Neural cell (in vitro differentiated cells): ENCODE measurements at regions not wholly inside any gene's neighbourhood (a gene's known extent, or its start where the extent isn't known, plus 50 kb on each side); places are given as distances from the start of the nearest gene placed in this dataset.

Source experiments
- H2AFZ ChIP-seq: fragments of 200-600, 300-800 bp; sonication (generic), shearing (Covaris generic); 2 replicates; pipeline ENCODE4 v1.6.0; 2014; ENCODE audit warnings: low read depth, mild to moderate bottlenecking, antibody characterized with exemption, low read length, moderate library complexity
- H3F3A ChIP-seq: fragments of 200-600 bp; shearing (Covaris generic); 2 replicates; pipeline ENCODE4 v1.6.1; 2016; ENCODE audit warnings: mild to moderate bottlenecking, moderate library complexity, mixed read lengths, antibody characterized with exemption, low read length; ENCODE audit not compliant: insufficient read depth, poor library complexity, severe bottlenecking
- H3K27ac ChIP-seq: fragments of 200-600, 300-800 bp; sonication (generic), shearing (Covaris generic); 2 replicates; pipeline ENCODE4 v1.5.1; 2014; ENCODE audit warnings: mild to moderate bottlenecking, low read length, moderate library complexity
- H3K27me3 ChIP-seq: fragments of 300-800, 200-600 bp; sonication (generic), shearing (Covaris generic); 2 replicates; pipeline ENCODE4 v1.6.0; 2014; ENCODE audit warnings: mild to moderate bottlenecking, low read depth, low read length, moderate library complexity; ENCODE audit not compliant: insufficient read depth
- H3K36me3 ChIP-seq: fragments of 300-800, 200-600 bp; sonication (generic), shearing (Covaris generic); 2 replicates; pipeline ENCODE4 v1.5.1; 2014; ENCODE audit warnings: mild to moderate bottlenecking, antibody characterized with exemption, low read length, moderate library complexity; ENCODE audit not compliant: insufficient read depth
- H3K4me2 ChIP-seq: fragments of 300-800, 200-600 bp; sonication (generic), shearing (Covaris generic); 2 replicates; pipeline ENCODE4 v1.6.0; 2014; ENCODE audit warnings: mild to moderate bottlenecking, low read length
- H3K4me3 ChIP-seq: fragments of 300-800, 200-600 bp; sonication (generic), shearing (Covaris generic); 2 replicates; pipeline ENCODE4 v1.5.1; 2014; ENCODE audit warnings: mild to moderate bottlenecking, low read length, moderate library complexity
- H3K79me2 ChIP-seq: fragments of 200-600 bp; shearing (Covaris generic); replicated peaks from 2 replicates; pipeline ENCODE4 v1.6.0; 2014; ENCODE audit warnings: mild to moderate bottlenecking, low read length, moderate library complexity; ENCODE audit not compliant: insufficient read depth
- H3K9ac ChIP-seq: fragments of 300-800, 200-600 bp; sonication (generic), shearing (Covaris generic); 2 replicates; pipeline ENCODE4 v1.6.1; 2016; ENCODE audit warnings: mild to moderate bottlenecking, low read length, mixed read lengths
- H3K9me2 ChIP-seq: fragments of 200-600 bp; shearing (Covaris generic); 2 replicates; pipeline ENCODE4 v1.6.1; 2016; ENCODE audit warnings: mild to moderate bottlenecking, low read length, mixed read lengths; ENCODE audit not compliant: insufficient read depth
- H3K9me3 ChIP-seq: fragments of 200-600, 300-800 bp; sonication (generic), shearing (Covaris generic); 2 replicates; pipeline ENCODE4 v1.6.1; 2016; ENCODE audit warnings: mild to moderate bottlenecking, mixed run types, low read length, moderate library complexity, mixed read lengths
- H4K20me1 ChIP-seq: fragments of 200-600 bp; shearing (Covaris generic); 2 replicates; pipeline ENCODE4 v1.6.1; 2016; ENCODE audit warnings: mild to moderate bottlenecking, mixed run types; ENCODE audit not compliant: insufficient read depth
- EP300 ChIP-seq: fragments of 450-650 bp; conservative IDR thresholded peaks from 2 replicates; pipeline ENCODE4 v1.6.1; 2014; ENCODE audit warnings: antibody characterized with exemption, mild to moderate bottlenecking, moderate library complexity; ENCODE audit not compliant: poor library complexity, severe bottlenecking
- EZH2 ChIP-seq: fragments of 200-600, 300-800 bp; shearing (Covaris generic), sonication (generic); IDR thresholded peaks from 2 replicates; pipeline ENCODE4 v1.6.1; 2014; ENCODE audit warnings: antibody characterized with exemption, low read length, borderline replicate concordance, mild to moderate bottlenecking; ENCODE audit not compliant: insufficient read depth, poor library complexity, severe bottlenecking
- MXI1 ChIP-seq: fragments of 450-650 bp; conservative IDR thresholded peaks from 2 replicates; pipeline ENCODE4 v1.6.1; 2014; ENCODE audit warnings: antibody characterized with exemption, mild to moderate bottlenecking; ENCODE audit not compliant: poor library complexity, severe bottlenecking
- POLR2AphosphoS5 ChIP-seq: IDR thresholded peaks from 2 replicates; pipeline ENCODE4 v1.6.1; 2012
- RAD21 ChIP-seq: fragments of 450-650 bp; conservative IDR thresholded peaks from 2 replicates; pipeline ENCODE4 v1.6.1; 2014; ENCODE audit warnings: antibody characterized with exemption, mild to moderate bottlenecking, moderate library complexity
- SMC3 ChIP-seq: fragments of 450-650 bp; conservative IDR thresholded peaks from 2 replicates; pipeline ENCODE4 v1.6.1; 2014; ENCODE audit warnings: antibody characterized with exemption, mild to moderate bottlenecking, moderate library complexity; ENCODE audit not compliant: poor library complexity
- TAF1 ChIP-seq: IDR thresholded peaks from 2 replicates; pipeline ENCODE4 v1.6.1; 2012; ENCODE audit warnings: low read depth
- TF ChIP-seq, protein P1 (sequence below): IDR thresholded peaks from 2 replicates; pipeline ENCODE4 v1.6.1; 2012; ENCODE audit warnings: borderline replicate concordance
- TF ChIP-seq, protein P2 (sequence below): fragments of 450-650 bp; IDR thresholded peaks from 2 replicates; pipeline ENCODE4 v1.5.1; 2014; ENCODE audit warnings: antibody characterized with exemption, mild to moderate bottlenecking, moderate library complexity; ENCODE audit not compliant: poor library complexity, severe bottlenecking

DNA sequence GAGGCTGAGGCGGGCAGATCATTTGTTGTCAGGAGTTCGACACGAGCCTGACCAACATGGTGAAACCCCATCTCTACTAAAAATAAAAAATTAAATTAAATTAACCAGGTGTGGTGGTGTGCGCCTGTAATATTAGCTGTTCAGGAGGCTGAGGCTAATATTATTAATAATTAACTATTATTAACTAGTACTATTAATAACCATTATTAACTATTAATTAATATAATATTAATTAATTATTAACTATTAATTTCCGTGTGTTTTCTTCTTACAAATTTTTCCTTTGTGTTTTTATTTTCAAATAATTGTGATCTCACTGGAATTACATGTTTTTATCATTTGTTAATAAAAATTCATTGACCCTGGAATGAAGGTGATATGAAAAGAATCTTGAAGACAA, 557.4 kb upstream of the ADGRB3 start:
- H3K9me2 ChIP-seq, result no peaks in the 10 kb centered on the region
- no peak overlapping the region for H2AFZ ChIP-seq
- H3K9me3 ChIP-seq, result no peaks in the 10 kb centered on the region
- H3K4me3 ChIP-seq, result no peak overlapping the region
- TF ChIP-seq TAF1 (no peak), POLR2AphosphoS5 (no peak), EZH2 (no peak), RAD21 (no peak), EP300 (no peak), MXI1 (no peak), SMC3 (no peak)
- TF ChIP-seq, protein P1, sequence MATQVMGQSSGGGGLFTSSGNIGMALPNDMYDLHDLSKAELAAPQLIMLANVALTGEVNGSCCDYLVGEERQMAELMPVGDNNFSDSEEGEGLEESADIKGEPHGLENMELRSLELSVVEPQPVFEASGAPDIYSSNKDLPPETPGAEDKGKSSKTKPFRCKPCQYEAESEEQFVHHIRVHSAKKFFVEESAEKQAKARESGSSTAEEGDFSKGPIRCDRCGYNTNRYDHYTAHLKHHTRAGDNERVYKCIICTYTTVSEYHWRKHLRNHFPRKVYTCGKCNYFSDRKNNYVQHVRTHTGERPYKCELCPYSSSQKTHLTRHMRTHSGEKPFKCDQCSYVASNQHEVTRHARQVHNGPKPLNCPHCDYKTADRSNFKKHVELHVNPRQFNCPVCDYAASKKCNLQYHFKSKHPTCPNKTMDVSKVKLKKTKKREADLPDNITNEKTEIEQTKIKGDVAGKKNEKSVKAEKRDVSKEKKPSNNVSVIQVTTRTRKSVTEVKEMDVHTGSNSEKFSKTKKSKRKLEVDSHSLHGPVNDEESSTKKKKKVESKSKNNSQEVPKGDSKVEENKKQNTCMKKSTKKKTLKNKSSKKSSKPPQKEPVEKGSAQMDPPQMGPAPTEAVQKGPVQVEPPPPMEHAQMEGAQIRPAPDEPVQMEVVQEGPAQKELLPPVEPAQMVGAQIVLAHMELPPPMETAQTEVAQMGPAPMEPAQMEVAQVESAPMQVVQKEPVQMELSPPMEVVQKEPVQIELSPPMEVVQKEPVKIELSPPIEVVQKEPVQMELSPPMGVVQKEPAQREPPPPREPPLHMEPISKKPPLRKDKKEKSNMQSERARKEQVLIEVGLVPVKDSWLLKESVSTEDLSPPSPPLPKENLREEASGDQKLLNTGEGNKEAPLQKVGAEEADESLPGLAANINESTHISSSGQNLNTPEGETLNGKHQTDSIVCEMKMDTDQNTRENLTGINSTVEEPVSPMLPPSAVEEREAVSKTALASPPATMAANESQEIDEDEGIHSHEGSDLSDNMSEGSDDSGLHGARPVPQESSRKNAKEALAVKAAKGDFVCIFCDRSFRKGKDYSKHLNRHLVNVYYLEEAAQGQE, result no peak
- TF ChIP-seq, protein P2, sequence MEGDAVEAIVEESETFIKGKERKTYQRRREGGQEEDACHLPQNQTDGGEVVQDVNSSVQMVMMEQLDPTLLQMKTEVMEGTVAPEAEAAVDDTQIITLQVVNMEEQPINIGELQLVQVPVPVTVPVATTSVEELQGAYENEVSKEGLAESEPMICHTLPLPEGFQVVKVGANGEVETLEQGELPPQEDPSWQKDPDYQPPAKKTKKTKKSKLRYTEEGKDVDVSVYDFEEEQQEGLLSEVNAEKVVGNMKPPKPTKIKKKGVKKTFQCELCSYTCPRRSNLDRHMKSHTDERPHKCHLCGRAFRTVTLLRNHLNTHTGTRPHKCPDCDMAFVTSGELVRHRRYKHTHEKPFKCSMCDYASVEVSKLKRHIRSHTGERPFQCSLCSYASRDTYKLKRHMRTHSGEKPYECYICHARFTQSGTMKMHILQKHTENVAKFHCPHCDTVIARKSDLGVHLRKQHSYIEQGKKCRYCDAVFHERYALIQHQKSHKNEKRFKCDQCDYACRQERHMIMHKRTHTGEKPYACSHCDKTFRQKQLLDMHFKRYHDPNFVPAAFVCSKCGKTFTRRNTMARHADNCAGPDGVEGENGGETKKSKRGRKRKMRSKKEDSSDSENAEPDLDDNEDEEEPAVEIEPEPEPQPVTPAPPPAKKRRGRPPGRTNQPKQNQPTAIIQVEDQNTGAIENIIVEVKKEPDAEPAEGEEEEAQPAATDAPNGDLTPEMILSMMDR, result no peak
- no peaks in the 10 kb centered on the region for H3K27me3 ChIP-seq
- no peak overlapping the region for H3K27ac ChIP-seq
- no peaks in the 10 kb centered on the region for H4K20me1 ChIP-seq
- no peaks in the 10 kb centered on the region for H3F3A ChIP-seq
- H3K36me3 ChIP-seq, result no peaks in the 10 kb centered on the region
- H3K9ac ChIP-seq, result no peak overlapping the region
- no peaks in the 10 kb centered on the region for H3K79me2 ChIP-seq
- H3K4me2 ChIP-seq, result no peak overlapping the region

DNA sequence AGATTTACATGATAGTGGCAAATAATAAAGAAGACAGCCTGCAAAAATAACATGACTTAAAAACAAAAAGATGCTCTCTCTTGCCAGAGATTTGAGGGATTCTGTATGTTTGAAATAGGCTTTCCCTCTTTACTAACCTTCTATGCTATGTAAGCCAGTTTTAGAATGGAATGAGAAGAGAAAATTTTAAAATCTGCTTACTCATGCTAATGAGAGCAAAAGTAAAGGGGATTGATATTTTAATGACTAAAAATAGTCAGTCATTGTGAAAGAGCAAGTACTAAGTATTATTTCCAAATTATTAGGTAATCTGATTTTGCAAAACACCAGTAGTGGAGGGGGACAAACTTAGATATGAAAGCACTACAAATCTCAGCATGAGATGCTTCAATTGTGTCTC, 563.3 kb upstream of the ADGRB3 start:
- Histone ChIP-seq H3K9ac (no peak overlapping the region), H3K27ac (no peak overlapping the region), H3K9me3 (no peaks in the 10 kb centered on the region), H3K27me3 (no peaks in the 10 kb centered on the region), H3K79me2 (no peaks in the 10 kb centered on the region), H4K20me1 (no peaks in the 10 kb centered on the region), H3K36me3 (no peaks in the 10 kb centered on the region), H3K4me2 (no peak overlapping the region), H2AFZ (no peak overlapping the region), H3F3A (no peaks in the 10 kb centered on the region), H3K4me3 (no peak overlapping the region), H3K9me2 (no peaks in the 10 kb centered on the region)
- no peak for TF ChIP-seq TAF1
- TF ChIP-seq, protein P2, result no peak
